GM10266 (cell line): ENCODE measurements at regions not wholly inside any gene's neighbourhood (a gene's known extent, or its start where the extent isn't known, plus 50 kb on each side); places are given as distances from the start of the nearest gene placed in this dataset.

Source experiments
- DNase-seq: peaks from one replicate; pipeline ENCODE4 v3.0.0; 2012; ENCODE audit errors: extremely low spot score
- CTCF ChIP-seq: IDR thresholded peaks from 2 replicates; pipeline ENCODE4 v1.5.1; 2012; ENCODE audit warnings: mild to moderate bottlenecking, low read depth; ENCODE audit not compliant: control insufficient read depth, insufficient read depth; ENCODE audit errors: missing control alignments

- DNase-seq = no peak
- TF ChIP-seq CTCF = no peak
These were observed 49.7 kb upstream of the PRDX6 start for GRCh38 chr1:173427146-173428054.
